PFSK-1 (cell line): ENCODE measurements at regions not wholly inside any gene's neighbourhood (a gene's known extent, or its start where the extent isn't known, plus 50 kb on each side); places are given as distances from the start of the nearest gene placed in this dataset.

Experiments
- POLR2AphosphoS5 ChIP-seq: IDR thresholded peaks from 2 replicates; pipeline ENCODE4 v1.6.1; 2012; ENCODE audit warnings: low read depth, mild to moderate bottlenecking, control low read depth, low read length, moderate library complexity
- REST ChIP-seq, 2 experiments: IDR thresholded peaks; 2 replicates each; pipeline versions ENCODE4 v1.6.1 to v1.8.0; 2011 to 2012; ENCODE audit warnings: low read depth in 2 of 2, low read length in 2 of 2, control low read depth in 1 of 2, inconsistent platforms in 1 of 2, mild to moderate bottlenecking in 1 of 2, moderate library complexity in 1 of 2; ENCODE audit not compliant: insufficient read depth in 1 of 2

GRCh38 chr13:50544211-50544610 lies 299.3 kb downstream of the DLEU7 start:
- TF ChIP-seq POLR2AphosphoS5 = no peak
- TF ChIP-seq REST (IDR thresholded peaks at IDR 0.05; ENCODE audit: insufficient read depth in 1 of 2, low read depth in 2 of 2, low read length in 2 of 2) = no peak
